SU-DHL-6 (cell line): ENCODE measurements at regions not wholly inside any gene's neighbourhood (a gene's known extent, or its start where the extent isn't known, plus 50 kb on each side); places are given as distances from the start of the nearest gene placed in this dataset.

Source experiments
- CTCF ChIP-seq: fragments of 200-600 bp; sonication (generic); IDR thresholded peaks from one replicate; pipeline ENCODE4 v1.5.1; 2017; ENCODE audit warnings: antibody characterized with exemption, mild to moderate bottlenecking, low read length, moderate library complexity; ENCODE audit not compliant: insufficient read depth, poor library complexity, severe bottlenecking
- EZH2phosphoT487 ChIP-seq: fragments of 200-600 bp; sonication (generic), shearing (Covaris generic); conservative IDR thresholded peaks from 2 replicates; pipeline ENCODE4 v1.6.1; 2018; ENCODE audit warnings: mild to moderate bottlenecking, antibody characterized with exemption, low read length, moderate library complexity, mixed read lengths

GRCh38 chr2:106269591-106270291, 75.6 kb upstream of the UXS1 start:
- TF ChIP-seq CTCF (no peak), EZH2phosphoT487 (no peak)
